Activated CD4-positive, alpha-beta T cell treated with anti-CD3 and anti-CD28 coated beads, Interleukin-10, Interleukin-2, amounts not matched to agents 100 ng/mL and 50 ng/mL, durations not matched to agents 16 hours and 8 hours (primary cell): ENCODE measurements at regions not wholly inside any gene's neighbourhood (a gene's known extent, or its start where the extent isn't known, plus 50 kb on each side); places are given as distances from the start of the nearest gene placed in this dataset.
"Not testable (repeated sequence)": the region's sequence is repeated elsewhere in the genome, so short reads cannot be mapped to it uniquely, and the experiment has no call there.

Source experiments
- DNase-seq: peaks from one replicate; pipeline ENCODE4 v3.0.0-alpha.2; 2020

DNA sequence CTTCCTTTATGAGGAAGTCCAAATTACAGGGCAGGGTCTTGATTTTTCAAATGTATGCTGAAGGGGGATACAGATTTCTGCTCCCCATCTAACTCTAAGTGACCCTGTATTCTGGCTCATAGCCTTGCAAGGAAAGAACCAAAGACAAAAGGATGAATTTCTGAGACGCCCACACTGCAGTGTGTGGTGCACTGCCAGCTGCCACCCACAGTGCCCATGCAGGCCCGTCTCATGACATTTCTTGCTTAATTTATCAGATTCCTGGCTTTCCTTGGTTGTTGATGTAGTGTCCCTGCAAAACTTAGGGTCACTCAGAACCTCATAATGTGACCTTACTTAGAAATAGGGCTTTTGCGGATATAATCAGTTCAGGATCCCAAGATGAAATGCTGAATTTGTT is 68.0 kb downstream of the CBLN4 start:
- no peak for DNase-seq

DNA sequence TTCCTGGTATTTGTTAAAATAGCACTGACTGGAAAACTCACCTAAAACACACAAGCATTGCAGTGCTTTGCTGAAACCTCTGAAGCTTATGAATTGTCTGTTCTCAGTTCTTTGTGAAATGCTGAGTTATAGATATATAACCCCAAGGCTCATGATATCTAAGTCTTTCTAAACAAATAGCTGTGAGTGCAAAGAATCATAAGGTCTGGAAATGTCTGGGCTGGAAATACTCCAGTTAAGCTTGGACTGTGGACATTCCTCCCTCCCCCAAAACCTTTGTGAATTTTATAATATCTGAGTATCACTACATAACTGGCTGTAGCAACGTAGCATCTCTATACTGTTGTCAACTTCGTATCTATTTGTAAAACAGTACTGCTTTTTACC is 69.1 kb downstream of the CBLN4 start:
- DNase-seq = no peak

DNA sequence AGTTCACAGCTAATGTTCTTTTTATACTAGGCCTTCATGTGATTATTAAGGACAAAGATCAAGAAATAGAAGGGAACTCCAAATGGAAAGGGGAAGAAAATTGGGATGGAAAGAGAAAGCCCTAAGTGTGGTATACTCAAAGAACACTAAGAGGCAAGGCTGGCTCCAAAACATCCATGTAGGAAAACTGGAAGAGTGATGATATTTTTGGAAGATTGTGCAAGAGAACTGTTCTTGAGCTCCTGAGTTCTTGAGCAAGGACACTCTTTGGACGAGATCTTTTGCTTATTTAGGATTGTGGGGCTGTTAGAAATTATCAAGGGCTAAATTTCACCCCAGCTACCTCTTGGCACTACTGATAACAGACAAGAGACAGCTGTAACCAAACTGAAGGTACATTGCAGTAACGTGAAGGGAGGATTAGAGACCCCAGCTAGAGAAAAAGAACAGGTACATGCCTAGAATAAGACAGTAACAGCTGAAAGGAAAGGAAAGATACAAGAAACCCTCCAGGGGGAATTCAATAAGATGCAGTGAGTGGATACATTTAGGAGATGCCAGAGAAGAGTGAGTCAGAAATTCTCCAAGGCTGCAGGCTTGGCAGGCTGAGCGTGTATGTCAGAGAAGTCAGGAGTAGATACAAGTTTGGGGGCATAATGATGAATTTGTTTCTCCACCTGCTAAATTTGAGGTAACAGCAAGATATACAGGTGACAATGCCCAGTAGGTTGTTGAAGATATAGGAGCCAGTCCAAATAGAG is 69.7 kb downstream of the CBLN4 start:
- no peak for DNase-seq

DNA sequence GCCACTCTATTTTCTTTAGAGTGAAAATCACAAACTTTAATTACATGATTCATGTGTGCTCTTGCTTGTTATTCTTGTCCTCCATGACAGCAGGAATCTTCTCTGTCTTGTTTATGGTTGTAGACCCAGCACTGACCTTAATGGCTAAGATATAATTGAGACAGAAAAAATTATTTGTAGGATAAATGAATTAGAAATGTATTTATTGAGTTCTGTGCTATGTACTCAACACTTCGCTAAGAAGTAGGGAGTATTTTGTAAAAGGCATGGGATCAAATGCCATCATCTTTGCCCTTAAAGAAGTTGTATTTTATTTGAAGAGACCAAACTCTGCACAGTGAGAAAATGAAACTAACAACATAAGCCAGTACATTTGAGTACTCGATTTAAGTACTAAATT is 71.2 kb downstream of the CBLN4 start:
- DNase-seq = no peak

DNA sequence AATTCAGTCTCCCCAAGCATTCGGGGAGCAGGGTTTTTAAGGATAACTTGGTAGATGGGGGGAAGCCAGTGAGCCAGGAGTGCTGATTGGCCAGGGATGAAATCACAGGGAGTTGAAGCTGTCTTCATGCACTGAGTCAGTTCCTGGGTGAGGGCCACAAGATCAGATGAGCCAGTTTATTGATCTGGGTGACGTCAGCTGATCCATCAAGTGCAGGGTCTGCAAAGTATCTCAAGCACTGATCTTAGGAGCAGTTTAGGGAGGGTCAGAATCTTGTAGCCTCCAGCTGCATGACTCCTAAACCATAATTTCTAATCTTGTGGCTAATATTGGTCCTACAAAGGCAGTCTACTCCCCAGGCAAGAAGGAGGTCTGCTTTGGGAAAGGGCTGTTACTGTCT is 74.4 kb downstream of the CBLN4 start:
- DNase-seq = not testable (repeated sequence)

DNA sequence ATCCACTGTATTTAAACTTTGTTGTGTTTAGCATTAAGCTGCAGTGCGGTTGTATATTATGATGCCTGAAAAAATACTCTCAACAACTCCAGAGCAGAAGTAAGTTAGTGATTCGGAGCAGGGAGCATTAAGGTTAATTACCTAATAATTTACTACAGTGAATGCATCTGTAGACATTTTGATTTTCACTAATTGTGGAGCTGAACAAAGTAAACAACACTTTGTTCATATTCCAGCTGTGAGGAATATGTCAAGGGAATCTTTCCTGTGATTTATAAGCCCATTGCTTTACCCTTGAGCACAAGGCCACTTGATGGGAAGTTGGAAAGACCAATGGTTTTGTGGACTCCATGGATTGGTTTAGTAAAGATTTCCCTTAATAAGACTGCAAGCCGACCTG is 77.1 kb downstream of the CBLN4 start:
- DNase-seq = no peak

DNA sequence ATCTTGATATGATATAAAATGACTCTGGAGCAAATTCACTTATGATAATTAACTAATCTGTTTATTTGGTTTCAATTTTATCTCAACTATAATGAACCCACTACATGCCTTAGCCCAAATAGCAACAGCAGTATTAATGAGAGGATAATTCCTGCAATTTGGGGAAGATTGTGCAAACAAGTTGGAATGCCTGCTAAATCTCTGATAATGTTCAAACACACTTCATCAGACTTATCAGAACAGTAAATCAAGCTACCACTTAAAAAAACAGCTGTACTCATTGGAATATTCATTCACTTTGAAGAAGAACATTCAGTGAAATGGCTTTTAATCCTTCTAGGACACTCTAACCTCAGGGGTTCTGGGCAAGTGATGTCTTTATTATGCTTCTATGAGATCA is 85.4 kb downstream of the CBLN4 start:
- no peak for DNase-seq

DNA sequence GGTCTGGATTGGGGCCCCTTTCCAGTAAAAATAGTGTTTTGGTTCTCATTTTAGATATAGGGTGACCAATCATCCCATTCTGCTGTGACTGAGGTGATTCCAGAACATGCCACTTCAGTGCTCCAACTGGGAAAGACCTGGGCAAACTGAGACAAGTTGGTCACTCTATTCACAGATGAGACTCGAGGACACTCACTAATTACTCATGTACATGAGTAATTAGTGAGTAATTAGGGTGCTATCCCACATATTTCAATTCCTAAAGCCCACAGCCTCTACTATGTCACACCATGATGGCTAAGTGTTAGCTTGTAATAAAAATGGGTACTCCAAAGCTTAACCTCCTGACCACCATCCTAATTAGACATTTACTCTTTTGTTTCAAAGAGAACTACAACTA is 86.0 kb downstream of the CBLN4 start:
- DNase-seq = no peak

DNA sequence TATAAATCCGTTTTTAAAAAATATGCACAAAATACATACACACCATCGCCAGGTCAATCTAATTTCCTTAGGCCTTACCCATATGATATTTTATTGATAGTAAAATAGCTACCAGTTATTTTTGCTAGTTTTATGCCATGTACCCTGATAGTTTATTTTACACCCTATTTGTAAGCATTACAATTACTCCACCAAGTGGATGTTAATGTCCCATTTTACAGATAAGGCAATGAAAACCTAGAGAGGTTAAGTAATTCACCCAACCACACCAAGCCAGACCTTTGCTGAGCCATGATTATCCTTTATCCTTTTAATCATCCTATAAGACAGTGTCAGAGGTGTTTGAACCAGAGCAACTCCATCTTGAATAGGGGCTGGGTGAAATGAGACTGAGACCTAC is 86.8 kb downstream of the CBLN4 start:
- DNase-seq = no peak

DNA sequence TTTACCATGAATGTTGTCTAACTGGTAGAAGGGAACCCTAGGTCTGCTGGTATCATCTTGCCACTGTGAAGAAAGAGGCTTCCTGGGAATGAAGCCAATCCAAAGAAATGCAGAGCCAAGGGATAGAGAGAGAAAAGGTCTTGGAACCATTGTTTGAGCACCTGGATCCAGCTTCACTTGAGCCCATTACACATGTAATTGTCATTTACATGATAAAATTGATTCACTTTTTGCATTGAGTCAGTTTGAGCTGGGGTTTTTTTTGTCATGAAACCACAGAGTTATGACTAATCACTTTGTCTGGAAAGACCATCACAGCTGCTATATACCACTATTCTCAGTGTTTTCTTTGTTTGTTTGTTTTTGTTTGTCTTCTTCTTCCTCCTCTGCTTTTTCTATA is 112.3 kb downstream of the CBLN4 start:
- DNase-seq = peak; percentile 3

DNA sequence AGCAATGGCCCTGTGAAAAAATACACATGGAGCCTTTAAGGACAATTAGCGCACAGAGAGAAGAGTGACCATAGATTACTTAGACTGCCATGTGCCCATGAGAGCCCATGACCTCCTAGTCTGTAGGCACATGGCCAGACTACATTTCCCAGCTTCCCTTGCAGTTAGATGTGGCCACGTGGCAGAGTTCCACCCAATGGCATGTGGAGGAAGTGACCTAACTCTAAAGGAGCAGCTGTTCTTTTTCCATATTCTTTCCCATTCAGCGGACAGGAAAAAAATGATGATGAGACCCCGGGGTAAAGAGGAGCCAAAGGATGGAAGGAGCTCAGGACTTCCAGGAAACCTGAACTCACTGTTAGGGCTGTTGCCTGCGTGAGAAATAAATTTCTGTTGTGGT is 116.6 kb downstream of the CBLN4 start:
- DNase-seq = no peak

DNA sequence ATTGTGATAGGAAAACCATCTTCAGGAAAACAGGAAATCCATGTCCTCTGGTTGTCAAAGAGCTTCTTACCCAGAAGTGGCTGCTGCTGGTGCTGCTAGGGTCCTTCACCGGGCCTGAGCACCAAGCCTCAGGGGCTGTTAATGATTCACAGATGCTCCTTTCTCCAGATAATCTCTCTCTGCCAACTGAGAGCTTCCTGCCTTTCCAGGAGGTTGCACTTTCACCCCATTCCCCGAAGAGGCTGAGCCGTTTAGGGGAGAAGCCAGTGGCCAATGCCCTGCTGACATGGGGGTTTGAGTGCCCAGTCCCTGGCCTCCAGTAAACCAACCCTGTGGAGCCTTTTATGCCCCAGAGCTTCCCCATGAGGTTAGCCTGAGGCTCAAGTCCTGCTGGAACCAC is 122.4 kb downstream of the CBLN4 start:
- no peak for DNase-seq

DNA sequence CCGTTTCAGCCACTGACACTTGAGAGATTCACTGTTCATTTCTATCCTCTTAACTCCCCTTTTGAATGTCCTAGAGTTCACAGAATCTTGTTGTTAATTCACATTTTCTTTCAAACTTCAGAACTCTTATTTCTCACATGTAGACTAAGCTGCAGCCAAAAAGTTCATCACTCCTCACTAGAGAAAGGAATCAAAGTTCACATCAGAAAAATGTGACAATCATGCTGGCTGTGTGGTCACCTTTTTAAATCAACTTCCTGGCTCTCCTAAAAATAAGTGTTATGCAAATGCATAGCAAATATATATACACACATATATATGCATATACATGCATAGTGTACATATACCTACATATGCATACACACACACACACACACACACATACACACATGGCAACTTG is 123.0 kb downstream of the CBLN4 start:
- DNase-seq = no peak

DNA sequence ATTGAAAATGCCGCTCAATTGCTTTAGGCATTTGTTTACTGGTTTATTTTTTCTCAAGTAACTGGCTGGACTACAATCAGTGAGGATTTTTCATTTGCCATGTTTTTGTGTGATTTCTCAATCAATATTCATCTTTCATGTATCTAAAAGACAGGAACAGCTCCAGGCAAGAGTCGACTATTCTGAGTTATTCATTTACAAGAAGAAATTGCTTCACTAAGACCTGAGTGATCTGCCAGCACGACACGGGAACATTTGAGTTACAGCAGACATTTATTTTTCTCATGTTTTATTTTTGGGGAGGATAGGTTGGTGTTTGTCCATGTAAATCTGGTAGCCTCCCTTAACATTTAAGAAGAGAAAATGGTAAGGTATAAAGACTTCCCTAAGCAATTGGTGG is 124.1 kb downstream of the CBLN4 start:
- no peak for DNase-seq

DNA sequence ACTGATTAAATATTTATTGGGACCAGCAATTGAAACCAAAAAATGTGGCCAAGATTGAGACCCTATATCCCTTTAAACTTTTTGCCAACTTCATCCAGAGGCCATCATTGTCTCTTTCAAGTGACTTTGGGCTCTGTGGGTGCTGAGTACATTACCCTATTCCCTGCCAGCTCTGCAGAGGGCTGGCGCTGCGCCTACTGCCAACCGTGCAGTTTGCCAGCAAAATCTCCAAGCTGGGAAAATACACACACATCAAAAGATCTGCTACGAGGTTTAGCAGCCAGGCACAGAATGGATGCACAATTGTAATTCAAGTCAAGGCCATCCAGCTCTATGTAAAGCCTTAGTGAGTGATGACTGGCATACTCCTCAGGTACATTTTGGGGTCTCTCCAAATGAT is 125.0 kb downstream of the CBLN4 start:
- DNase-seq = no peak

DNA sequence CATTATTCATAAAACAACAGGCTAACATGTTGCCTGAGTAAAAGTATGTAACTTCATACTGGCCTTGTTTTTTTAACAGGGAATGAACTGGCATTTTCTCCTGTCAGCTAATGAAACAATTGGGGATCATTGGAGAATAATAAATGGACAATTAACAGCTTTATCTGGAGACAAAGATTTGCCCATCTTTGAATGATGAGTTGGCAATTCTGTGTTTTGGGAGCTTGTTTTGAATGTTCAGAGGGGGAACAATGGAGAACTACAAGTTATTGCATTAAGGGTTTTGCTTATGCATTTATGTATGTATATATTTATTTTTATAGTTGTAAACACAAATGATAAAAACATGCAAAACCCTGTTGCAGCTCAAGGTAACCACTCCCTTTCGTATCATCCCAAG is 150.3 kb downstream of the CBLN4 start:
- DNase-seq = no peak

DNA sequence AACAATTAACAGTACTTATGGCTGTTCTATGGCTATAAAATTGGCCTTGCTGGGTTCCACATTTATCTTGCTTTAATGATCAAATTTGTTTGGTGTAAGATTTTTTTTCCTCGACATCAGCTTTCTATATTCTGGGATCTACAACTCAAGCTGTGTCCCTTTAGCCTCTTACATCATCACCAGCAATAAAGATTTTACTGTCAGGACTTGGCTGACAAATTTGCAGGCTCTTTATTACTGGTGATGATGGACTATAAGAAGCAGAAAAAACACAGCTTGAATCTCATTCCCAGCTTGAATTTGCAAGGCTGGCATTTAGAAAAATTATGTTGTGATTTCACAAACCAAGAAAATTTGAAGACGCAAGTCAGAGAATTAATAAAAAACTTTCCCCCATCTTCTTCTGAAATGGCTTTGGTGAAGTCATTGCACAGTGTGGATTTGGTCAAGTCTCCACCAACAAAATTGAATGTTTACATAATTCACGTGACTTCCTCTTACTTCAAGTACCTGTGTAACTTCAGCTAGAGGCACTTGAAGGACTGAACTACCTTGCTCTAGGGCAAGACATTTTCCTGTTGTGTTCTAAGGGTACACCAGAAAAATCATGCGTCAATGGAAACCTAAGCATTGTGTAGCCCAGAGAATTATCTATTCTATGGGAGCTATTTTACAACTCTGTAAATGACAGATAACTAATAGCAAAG is 175.0 kb downstream of the CBLN4 start:
- DNase-seq = no peak

DNA sequence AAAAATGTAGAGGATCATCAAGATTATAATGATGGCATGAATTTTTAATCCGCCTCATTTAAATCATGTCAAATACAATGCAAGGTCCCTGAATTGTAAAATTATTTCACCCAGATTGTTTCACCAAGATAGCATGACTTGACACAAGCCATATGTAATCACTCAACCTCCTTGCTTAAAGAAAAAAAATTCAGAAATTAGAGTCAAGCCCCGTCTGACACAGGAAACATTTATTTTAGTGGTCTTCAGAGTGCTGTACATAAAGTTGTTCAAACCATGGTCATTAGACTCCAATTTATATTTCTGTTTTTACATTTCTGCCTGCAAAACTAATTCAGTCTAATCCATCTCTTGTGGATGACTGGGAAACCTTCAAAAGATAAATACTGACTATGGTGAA is 200.2 kb downstream of the CBLN4 start:
- DNase-seq = no peak

DNA sequence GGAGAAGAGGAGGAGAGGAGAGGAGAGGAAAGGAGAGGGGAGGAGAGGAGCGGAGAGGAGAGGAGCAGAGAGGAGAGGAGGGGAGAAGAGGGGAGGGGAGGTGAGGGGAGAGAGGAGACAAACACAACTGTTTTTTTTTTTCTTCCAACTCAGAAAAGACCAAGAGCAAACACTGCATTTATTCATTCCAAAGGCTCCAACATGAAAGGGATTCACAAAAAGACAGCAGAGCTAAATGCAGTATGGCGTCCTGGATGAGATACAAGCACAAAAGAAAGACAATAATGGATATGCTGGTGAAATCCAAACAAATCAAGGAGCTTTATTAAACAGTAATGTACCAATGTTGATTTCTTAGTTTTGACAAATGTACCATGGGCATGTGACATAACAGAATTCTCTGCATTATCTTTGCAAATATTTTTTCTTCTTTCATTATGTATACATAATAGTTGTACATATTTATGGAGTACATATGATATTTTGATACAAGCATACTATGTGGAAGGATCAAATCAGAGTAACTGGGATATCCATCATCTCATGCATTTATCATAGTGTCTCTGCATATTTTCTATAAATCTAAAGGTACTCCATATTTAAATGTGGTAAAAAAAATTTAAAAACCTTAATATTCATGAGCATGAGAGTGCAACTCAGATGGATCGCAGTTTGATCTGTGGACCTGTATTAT is 204.6 kb downstream of the CBLN4 start:
- no peak for DNase-seq

DNA sequence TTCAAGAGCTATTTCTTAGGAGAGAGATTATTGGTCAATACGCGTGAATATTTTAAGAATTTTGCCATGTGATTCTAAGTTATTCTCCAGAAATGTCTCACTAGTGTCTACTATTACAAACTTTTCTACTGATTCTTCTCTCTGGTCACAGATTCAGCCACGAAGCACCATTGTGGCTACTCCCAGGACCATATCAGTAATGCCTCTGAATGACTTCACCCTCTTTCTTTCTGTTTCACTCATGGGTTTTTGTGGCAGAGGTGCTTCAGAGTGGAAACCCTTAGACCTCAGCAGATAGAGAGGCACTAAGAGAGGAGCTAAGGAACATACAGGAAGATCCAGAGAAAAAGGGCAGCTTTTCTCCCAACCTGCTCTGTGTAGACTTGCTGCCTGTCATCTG is 211.3 kb downstream of the CBLN4 start:
- no peak for DNase-seq

DNA sequence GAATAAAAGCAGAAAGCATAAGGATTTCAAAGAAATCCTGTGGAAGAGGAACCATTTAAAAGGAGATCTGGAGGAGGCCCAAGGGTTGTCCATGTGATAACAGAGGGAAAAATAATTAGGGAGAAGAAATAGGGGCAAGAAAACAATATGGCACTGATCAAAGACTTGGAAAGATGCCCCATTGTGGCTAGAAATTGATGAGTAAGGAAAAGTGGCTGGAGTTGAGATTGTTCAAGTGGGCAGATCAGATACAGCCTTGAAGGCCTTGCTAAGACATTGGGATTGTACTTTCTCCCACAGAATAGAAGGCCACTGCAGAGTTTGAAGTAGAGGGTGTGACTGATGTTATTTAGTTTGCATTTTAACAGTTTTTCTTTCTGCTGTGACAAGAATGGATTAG is 213.3 kb downstream of the CBLN4 start:
- DNase-seq = no peak

DNA sequence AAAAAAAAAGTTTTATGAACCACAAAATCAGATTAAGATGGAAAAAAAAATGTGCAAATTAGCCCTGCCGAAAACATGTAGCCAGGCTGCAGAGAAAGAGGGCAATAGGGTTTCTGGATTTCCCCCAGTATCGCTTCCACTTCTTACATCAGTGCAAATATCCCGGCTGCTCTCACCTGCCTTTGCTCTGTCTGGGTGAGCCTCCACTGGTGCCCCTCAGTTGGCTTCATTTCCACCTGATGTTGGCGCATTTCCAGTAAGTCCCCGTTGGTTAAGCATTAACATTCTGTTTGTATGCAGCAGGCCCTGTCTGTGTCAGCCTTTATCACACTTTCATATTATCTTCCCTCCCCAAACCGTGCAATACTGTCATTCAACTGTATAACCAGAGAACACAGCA is 215.1 kb downstream of the CBLN4 start:
- no peak for DNase-seq

DNA sequence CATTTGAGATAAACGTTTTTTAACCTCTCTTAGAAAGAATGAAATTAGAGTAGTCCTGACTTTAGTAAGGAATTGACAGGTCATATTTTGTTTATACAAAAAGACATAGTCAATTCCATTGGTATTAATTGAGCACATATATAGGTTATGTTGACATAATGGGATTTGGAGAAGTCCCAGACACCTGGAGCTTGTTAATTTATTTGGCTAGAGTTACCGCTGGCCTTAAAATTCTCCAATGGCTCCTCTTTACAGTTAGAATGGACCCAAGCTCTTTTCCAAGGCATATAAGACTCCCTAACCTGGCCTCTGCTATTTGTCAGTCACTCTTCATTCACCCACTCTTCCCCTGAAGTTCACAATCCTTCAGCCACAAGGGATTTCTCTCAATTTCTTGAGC is 221.3 kb downstream of the CBLN4 start:
- no peak for DNase-seq

DNA sequence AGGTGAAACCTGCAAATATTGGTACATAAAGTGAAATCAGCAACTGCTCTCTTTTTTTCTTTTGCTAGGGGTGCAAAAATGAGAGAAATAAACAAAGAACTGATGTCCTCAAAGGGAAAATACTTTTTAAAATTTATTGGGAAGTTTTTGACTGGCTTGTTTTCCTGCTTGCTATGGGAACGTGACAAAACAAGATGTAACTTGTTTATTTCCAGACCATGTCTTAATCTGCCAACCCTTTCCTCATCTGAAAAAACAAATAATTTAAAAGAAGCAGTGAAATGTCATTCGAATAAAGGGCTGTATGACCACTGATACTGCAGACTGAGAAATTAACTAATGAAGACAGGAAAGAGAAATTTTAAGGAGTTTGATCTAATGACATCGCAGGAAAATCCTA is 221.9 kb downstream of the CBLN4 start:
- DNase-seq = no peak

DNA sequence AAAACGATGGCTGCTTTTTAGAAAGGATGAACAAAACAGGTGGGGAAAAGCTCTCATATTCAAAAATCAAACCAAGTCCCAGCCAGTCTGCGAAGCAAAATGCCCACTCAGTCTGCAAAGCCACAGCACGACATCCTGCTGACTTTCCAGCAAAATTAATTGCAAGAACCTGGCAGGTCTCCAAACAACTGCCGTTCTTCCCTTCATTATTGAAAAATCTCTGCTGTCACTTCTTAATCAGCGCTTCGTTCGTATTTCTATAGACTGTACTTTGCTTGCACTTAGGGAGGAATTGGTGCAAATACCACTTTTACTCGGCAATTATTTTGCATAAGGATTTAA is 222.4 kb downstream of the CBLN4 start:
- no peak for DNase-seq
